ENCODE measurements at regions not wholly inside any gene's neighbourhood (a gene's known extent, or its start where the extent isn't known, plus 50 kb on each side); places are given as distances from the start of the nearest gene placed in this dataset.
A peak's percentile ranks its signal among the peaks of the same experiment; 100 is the strongest.

- DNase-seq (ENCODE audit: low read depth), result no peak
- no peak for TF ChIP-seq CTCF (IDR thresholded peaks at IDR 0.05; ENCODE audit: insufficient read depth, low read depth, low read length)
- POLR2A ChIA-PET, result interaction anchor here (0.6 kb wide), 1 partner anchor 11 kb away, joined by 3 read pairs; no protein-coding TSS in a partner anchor
- CTCF ChIA-PET, result no interaction called here
- no peaks in the 10 kb centered on the region for H3K36me3 ChIP-seq (ENCODE audit: control insufficient read depth, insufficient read depth, low read length)
- no peak overlapping the region for H3K4me3 ChIP-seq (ENCODE audit: low read depth, low read length)
- no peaks in the 10 kb centered on the region for H3K27me3 ChIP-seq (ENCODE audit: control insufficient read depth, insufficient read depth, low read length)
Observed at GRCh38 chr5:68468322-68468721, 252.8 kb downstream of the PIK3R1 start.

GRCh38 chr5:68475476-68475983, 260.0 kb downstream of the PIK3R1 start:
- Histone ChIP-seq H3K4me3 (ENCODE audit: low read depth, low read length) (no peak overlapping the region), H3K36me3 (ENCODE audit: control insufficient read depth, insufficient read depth, low read length) (no peaks in the 10 kb centered on the region), H3K27me3 (ENCODE audit: control insufficient read depth, insufficient read depth, low read length) (no peaks in the 10 kb centered on the region)
- DNase-seq (ENCODE audit: low read depth), result no peak
- ChIA-PET POLR2A (no interaction called here), CTCF (interaction anchor here (2.0 kb wide), 1 partner anchor 9 kb away, joined by 6 read pairs; no protein-coding TSS in a partner anchor)
- no peak for TF ChIP-seq CTCF (IDR thresholded peaks at IDR 0.05; ENCODE audit: insufficient read depth, low read depth, low read length)

GRCh38 chr5:68476854-68477253, 261.3 kb downstream of the PIK3R1 start:
- no peak for TF ChIP-seq CTCF (IDR thresholded peaks at IDR 0.05; ENCODE audit: insufficient read depth, low read depth, low read length)
- Histone ChIP-seq H3K4me3 (ENCODE audit: low read depth, low read length) (no peak overlapping the region), H3K36me3 (ENCODE audit: control insufficient read depth, insufficient read depth, low read length) (no peaks in the 10 kb centered on the region), H3K27me3 (ENCODE audit: control insufficient read depth, insufficient read depth, low read length) (no peaks in the 10 kb centered on the region)
- POLR2A ChIA-PET, result no interaction called here
- CTCF ChIA-PET, result interaction anchor here (2.0 kb wide), 1 partner anchor 10 kb away, joined by 6 read pairs; no protein-coding TSS in a partner anchor
- DNase-seq (ENCODE audit: low read depth), result no peak

GRCh38 chr5:68478301-68479095, 262.9 kb downstream of the PIK3R1 start:
- DNase-seq (ENCODE audit: low read depth), result peak; percentile 62
- H3K36me3 ChIP-seq (ENCODE audit: control insufficient read depth, insufficient read depth, low read length), result no peaks in the 10 kb centered on the region
- H3K27me3 ChIP-seq (ENCODE audit: control insufficient read depth, insufficient read depth, low read length), result no peaks in the 10 kb centered on the region
- TF ChIP-seq CTCF (IDR thresholded peaks at IDR 0.05; ENCODE audit: insufficient read depth, low read depth, low read length), result no peak
- no peak overlapping the region for H3K4me3 ChIP-seq (ENCODE audit: low read depth, low read length)
- CTCF ChIA-PET, result interaction anchor here (0.6 to 1.5 kb wide), 4 partner anchors 17 to 192 kb away, joined by 3 to 4 read pairs (median 4); no protein-coding TSS in a partner anchor
- POLR2A ChIA-PET, result no interaction called here

- no peak for DNase-seq (ENCODE audit: low read depth)
- Histone ChIP-seq H3K27me3 (ENCODE audit: control insufficient read depth, insufficient read depth, low read length) (no peaks in the 10 kb centered on the region), H3K36me3 (ENCODE audit: control insufficient read depth, insufficient read depth, low read length) (no peaks in the 10 kb centered on the region), H3K4me3 (ENCODE audit: low read depth, low read length) (no peak overlapping the region)
- no peak for TF ChIP-seq CTCF (IDR thresholded peaks at IDR 0.05; ENCODE audit: insufficient read depth, low read depth, low read length)
- ChIA-PET POLR2A (interaction anchor here (0.6 kb wide), 1 partner anchor 11 kb away, joined by 3 read pairs; no protein-coding TSS in a partner anchor), CTCF (interaction anchor here (1.1 to 1.5 kb wide), 4 partner anchors 18 to 527 kb away, joined by 3 to 4 read pairs (median 3); no protein-coding TSS in a partner anchor)
Observed at GRCh38 chr5:68479524-68479923, 264.0 kb downstream of the PIK3R1 start.

Data from BJ (cell line).